Neural cell (in vitro differentiated cells): ENCODE measurements at regions not wholly inside any gene's neighbourhood (a gene's known extent, or its start where the extent isn't known, plus 50 kb on each side); places are given as distances from the start of the nearest gene placed in this dataset.

Source experiments
- H2AFZ ChIP-seq: fragments of 200-600, 300-800 bp; sonication (generic), shearing (Covaris generic); 2 replicates; pipeline ENCODE4 v1.6.0; 2014; ENCODE audit warnings: low read depth, mild to moderate bottlenecking, antibody characterized with exemption, low read length, moderate library complexity
- H3F3A ChIP-seq: fragments of 200-600 bp; shearing (Covaris generic); 2 replicates; pipeline ENCODE4 v1.6.1; 2016; ENCODE audit warnings: mild to moderate bottlenecking, moderate library complexity, mixed read lengths, antibody characterized with exemption, low read length; ENCODE audit not compliant: insufficient read depth, poor library complexity, severe bottlenecking
- H3K27ac ChIP-seq: fragments of 200-600, 300-800 bp; sonication (generic), shearing (Covaris generic); 2 replicates; pipeline ENCODE4 v1.5.1; 2014; ENCODE audit warnings: mild to moderate bottlenecking, low read length, moderate library complexity
- H3K27me3 ChIP-seq: fragments of 300-800, 200-600 bp; sonication (generic), shearing (Covaris generic); 2 replicates; pipeline ENCODE4 v1.6.0; 2014; ENCODE audit warnings: mild to moderate bottlenecking, low read depth, low read length, moderate library complexity; ENCODE audit not compliant: insufficient read depth
- H3K36me3 ChIP-seq: fragments of 300-800, 200-600 bp; sonication (generic), shearing (Covaris generic); 2 replicates; pipeline ENCODE4 v1.5.1; 2014; ENCODE audit warnings: mild to moderate bottlenecking, antibody characterized with exemption, low read length, moderate library complexity; ENCODE audit not compliant: insufficient read depth
- H3K4me2 ChIP-seq: fragments of 300-800, 200-600 bp; sonication (generic), shearing (Covaris generic); 2 replicates; pipeline ENCODE4 v1.6.0; 2014; ENCODE audit warnings: mild to moderate bottlenecking, low read length
- H3K4me3 ChIP-seq: fragments of 300-800, 200-600 bp; sonication (generic), shearing (Covaris generic); 2 replicates; pipeline ENCODE4 v1.5.1; 2014; ENCODE audit warnings: mild to moderate bottlenecking, low read length, moderate library complexity
- H3K79me2 ChIP-seq: fragments of 200-600 bp; shearing (Covaris generic); replicated peaks from 2 replicates; pipeline ENCODE4 v1.6.0; 2014; ENCODE audit warnings: mild to moderate bottlenecking, low read length, moderate library complexity; ENCODE audit not compliant: insufficient read depth
- H3K9ac ChIP-seq: fragments of 300-800, 200-600 bp; sonication (generic), shearing (Covaris generic); 2 replicates; pipeline ENCODE4 v1.6.1; 2016; ENCODE audit warnings: mild to moderate bottlenecking, low read length, mixed read lengths
- H3K9me2 ChIP-seq: fragments of 200-600 bp; shearing (Covaris generic); 2 replicates; pipeline ENCODE4 v1.6.1; 2016; ENCODE audit warnings: mild to moderate bottlenecking, low read length, mixed read lengths; ENCODE audit not compliant: insufficient read depth
- H3K9me3 ChIP-seq: fragments of 200-600, 300-800 bp; sonication (generic), shearing (Covaris generic); 2 replicates; pipeline ENCODE4 v1.6.1; 2016; ENCODE audit warnings: mild to moderate bottlenecking, mixed run types, low read length, moderate library complexity, mixed read lengths
- H4K20me1 ChIP-seq: fragments of 200-600 bp; shearing (Covaris generic); 2 replicates; pipeline ENCODE4 v1.6.1; 2016; ENCODE audit warnings: mild to moderate bottlenecking, mixed run types; ENCODE audit not compliant: insufficient read depth
- CTCF ChIP-seq: fragments of 450-650 bp; IDR thresholded peaks from 2 replicates; pipeline ENCODE4 v1.5.1; 2014; ENCODE audit warnings: antibody characterized with exemption, mild to moderate bottlenecking, moderate library complexity; ENCODE audit not compliant: poor library complexity, severe bottlenecking
- EP300 ChIP-seq: fragments of 450-650 bp; conservative IDR thresholded peaks from 2 replicates; pipeline ENCODE4 v1.6.1; 2014; ENCODE audit warnings: antibody characterized with exemption, mild to moderate bottlenecking, moderate library complexity; ENCODE audit not compliant: poor library complexity, severe bottlenecking
- EZH2 ChIP-seq: fragments of 200-600, 300-800 bp; shearing (Covaris generic), sonication (generic); IDR thresholded peaks from 2 replicates; pipeline ENCODE4 v1.6.1; 2014; ENCODE audit warnings: antibody characterized with exemption, low read length, borderline replicate concordance, mild to moderate bottlenecking; ENCODE audit not compliant: insufficient read depth, poor library complexity, severe bottlenecking
- MXI1 ChIP-seq: fragments of 450-650 bp; conservative IDR thresholded peaks from 2 replicates; pipeline ENCODE4 v1.6.1; 2014; ENCODE audit warnings: antibody characterized with exemption, mild to moderate bottlenecking; ENCODE audit not compliant: poor library complexity, severe bottlenecking
- POLR2AphosphoS5 ChIP-seq: IDR thresholded peaks from 2 replicates; pipeline ENCODE4 v1.6.1; 2012
- RAD21 ChIP-seq: fragments of 450-650 bp; conservative IDR thresholded peaks from 2 replicates; pipeline ENCODE4 v1.6.1; 2014; ENCODE audit warnings: antibody characterized with exemption, mild to moderate bottlenecking, moderate library complexity
- REST ChIP-seq: IDR thresholded peaks from 2 replicates; pipeline ENCODE4 v1.6.1; 2012; ENCODE audit warnings: borderline replicate concordance
- SMC3 ChIP-seq: fragments of 450-650 bp; conservative IDR thresholded peaks from 2 replicates; pipeline ENCODE4 v1.6.1; 2014; ENCODE audit warnings: antibody characterized with exemption, mild to moderate bottlenecking, moderate library complexity; ENCODE audit not compliant: poor library complexity
- TAF1 ChIP-seq: IDR thresholded peaks from 2 replicates; pipeline ENCODE4 v1.6.1; 2012; ENCODE audit warnings: low read depth

- Histone ChIP-seq H3K27ac (no peak overlapping the region), H3K4me3 (no peak overlapping the region), H3K4me2 (no peak overlapping the region), H3K9ac (no peak overlapping the region), H3K27me3 (no peaks in the 10 kb centered on the region), H4K20me1 (no peaks in the 10 kb centered on the region), H3K9me2 (no peaks in the 10 kb centered on the region), H2AFZ (no peak overlapping the region), H3F3A (no peaks in the 10 kb centered on the region), H3K79me2 (no peaks in the 10 kb centered on the region), H3K9me3 (no peaks in the 10 kb centered on the region), H3K36me3 (no peaks in the 10 kb centered on the region)
- no peak for TF ChIP-seq RAD21
- TF ChIP-seq CTCF = no peak
- no peak for TF ChIP-seq EZH2
- TF ChIP-seq MXI1 = no peak
- TF ChIP-seq EP300 = no peak
- TF ChIP-seq POLR2AphosphoS5 = no peak
- no peak for TF ChIP-seq TAF1
- no peak for TF ChIP-seq SMC3
- TF ChIP-seq REST = no peak
These were observed 376.5 kb upstream of the IRX1 start for GRCh38 chr5:3218916-3219650.

GRCh38 chr5:3217771-3218495 is 377.7 kb upstream of the IRX1 start:
- no peaks in the 10 kb centered on the region for H3F3A ChIP-seq
- H4K20me1 ChIP-seq = no peaks in the 10 kb centered on the region
- H2AFZ ChIP-seq = no peak overlapping the region
- no peaks in the 10 kb centered on the region for H3K9me2 ChIP-seq
- no peak overlapping the region for H3K27ac ChIP-seq
- H3K27me3 ChIP-seq = no peaks in the 10 kb centered on the region
- no peaks in the 10 kb centered on the region for H3K79me2 ChIP-seq
- no peaks in the 10 kb centered on the region for H3K9me3 ChIP-seq
- H3K4me2 ChIP-seq = no peak overlapping the region
- H3K4me3 ChIP-seq = no peak overlapping the region
- no peak overlapping the region for H3K9ac ChIP-seq
- H3K36me3 ChIP-seq = no peaks in the 10 kb centered on the region
- no peak for TF ChIP-seq MXI1
- no peak for TF ChIP-seq CTCF
- TF ChIP-seq EZH2 = no peak
- no peak for TF ChIP-seq SMC3
- TF ChIP-seq REST = no peak
- no peak for TF ChIP-seq RAD21
- no peak for TF ChIP-seq TAF1
- TF ChIP-seq POLR2AphosphoS5 = no peak
- no peak for TF ChIP-seq EP300
